ENCODE measurements at regions not wholly inside any gene's neighbourhood (a gene's known extent, or its start where the extent isn't known, plus 50 kb on each side); places are given as distances from the start of the nearest gene placed in this dataset.
"Not testable (repeated sequence)": the region's sequence is repeated elsewhere in the genome, so short reads cannot be mapped to it uniquely, and the experiment has no call there.

GRCh38 chr4:137950286-137950685 is 291.9 kb downstream of the SLC7A11 start:
- Mint-ChIP-seq H3K9me3 (ENCODE audit: low read depth) (peaks cover 26% of the 10 kb centered on the region), H3K27ac (ENCODE audit: unreplicated experiment) (no peak overlapping the region), H3K4me1 (ENCODE audit: low read depth) (no peaks in the 10 kb centered on the region), H3K27me3 (ENCODE audit: low read depth) (no peaks in the 10 kb centered on the region), H3K4me3 (ENCODE audit: unreplicated experiment) (no peak overlapping the region), H3K36me3 (ENCODE audit: low read depth) (peaks cover 3% of the 10 kb centered on the region)
- no peak for TF ChIP-seq CTCF (IDR thresholded peaks at IDR 0.05)
- DNase-seq (ENCODE audit: low spot score): no peak

- Mint-ChIP-seq H3K27me3 (ENCODE audit: low read depth) (no peaks in the 10 kb centered on the region), H3K9me3 (ENCODE audit: low read depth) (peaks cover 26% of the 10 kb centered on the region), H3K4me1 (ENCODE audit: low read depth) (no peaks in the 10 kb centered on the region), H3K27ac (ENCODE audit: unreplicated experiment) (no peak overlapping the region), H3K36me3 (ENCODE audit: low read depth) (peaks cover 3% of the 10 kb centered on the region), H3K4me3 (ENCODE audit: unreplicated experiment) (no peak overlapping the region)
- no peak for TF ChIP-seq CTCF (IDR thresholded peaks at IDR 0.05)
- DNase-seq (ENCODE audit: low spot score): no peak
These were observed 292.4 kb downstream of the SLC7A11 start for GRCh38 chr4:137949746-137950145.

- no peak overlapping the region for H3K4me3 Mint-ChIP-seq (ENCODE audit: unreplicated experiment)
- no peak for DNase-seq (ENCODE audit: low spot score)
- peaks cover 3% of the 10 kb centered on the region for H3K36me3 Mint-ChIP-seq (ENCODE audit: low read depth)
- TF ChIP-seq CTCF (IDR thresholded peaks at IDR 0.05): no peak
- no peaks in the 10 kb centered on the region for H3K4me1 Mint-ChIP-seq (ENCODE audit: low read depth)
- no peak overlapping the region for H3K27ac Mint-ChIP-seq (ENCODE audit: unreplicated experiment)
- peaks cover 29% of the 10 kb centered on the region for H3K9me3 Mint-ChIP-seq (ENCODE audit: low read depth)
- no peaks in the 10 kb centered on the region for H3K27me3 Mint-ChIP-seq (ENCODE audit: low read depth)
These were observed 295.5 kb downstream of the SLC7A11 start for GRCh38 chr4:137946453-137947174.

DNA sequence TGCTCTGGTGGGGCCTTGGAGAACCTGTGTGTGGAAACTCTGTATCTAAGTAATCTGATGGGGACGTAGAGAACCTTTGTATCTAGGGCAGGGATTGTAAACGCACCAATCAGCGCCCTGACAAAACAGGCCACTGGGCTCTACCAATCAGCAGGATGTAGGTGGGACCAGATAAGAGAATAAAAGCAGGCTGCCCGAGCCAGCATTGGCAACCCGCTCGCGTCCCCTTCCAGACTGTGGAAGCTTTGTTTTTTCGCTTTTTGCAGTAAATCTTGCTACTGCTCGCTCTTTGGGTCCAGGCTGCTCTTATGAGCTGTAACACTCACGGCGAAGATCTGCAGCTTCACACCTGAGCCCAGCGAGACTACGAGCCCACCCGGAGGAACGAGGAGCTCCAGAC is 299.3 kb downstream of the SLC7A11 start:
- H3K27me3 Mint-ChIP-seq (ENCODE audit: low read depth); H3K4me3 Mint-ChIP-seq (ENCODE audit: unreplicated experiment); H3K4me1 Mint-ChIP-seq (ENCODE audit: low read depth); DNase-seq (ENCODE audit: low spot score); H3K36me3 Mint-ChIP-seq (ENCODE audit: low read depth); H3K27ac Mint-ChIP-seq (ENCODE audit: unreplicated experiment): not testable (repeated sequence)
- peaks cover 21% of the 10 kb centered on the region for H3K9me3 Mint-ChIP-seq (ENCODE audit: low read depth)

DNA sequence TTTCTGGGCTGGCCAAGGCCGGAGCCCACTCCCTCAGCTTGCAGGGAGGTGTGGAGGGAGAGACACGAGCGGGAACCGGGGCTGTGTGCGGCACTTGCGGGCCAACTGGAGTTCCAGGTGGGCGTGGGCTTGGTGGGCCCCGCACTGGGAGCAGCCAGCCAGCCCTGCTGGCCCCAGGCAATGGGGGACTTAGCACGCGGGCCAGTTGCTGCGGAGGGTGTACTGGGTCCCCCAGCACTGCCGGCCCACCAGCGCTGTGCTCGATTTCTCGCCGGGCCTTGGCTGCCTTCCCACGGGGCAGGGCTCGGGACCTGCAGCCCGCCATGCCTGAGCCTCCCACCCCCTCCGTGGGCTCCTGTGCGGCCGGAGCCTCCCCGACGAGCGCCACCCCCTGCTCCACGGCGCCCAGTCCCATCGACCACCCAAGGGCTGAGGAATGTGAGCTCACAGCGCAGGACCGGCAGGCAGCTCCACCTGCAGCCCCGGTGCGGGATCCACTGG is 300.1 kb downstream of the SLC7A11 start:
- H3K36me3 Mint-ChIP-seq (ENCODE audit: low read depth); H3K4me1 Mint-ChIP-seq (ENCODE audit: low read depth); H3K27ac Mint-ChIP-seq (ENCODE audit: unreplicated experiment); H3K4me3 Mint-ChIP-seq (ENCODE audit: unreplicated experiment); H3K27me3 Mint-ChIP-seq (ENCODE audit: low read depth); DNase-seq (ENCODE audit: low spot score): not testable (repeated sequence)
- H3K9me3 Mint-ChIP-seq (ENCODE audit: low read depth): peaks cover 21% of the 10 kb centered on the region

DNA sequence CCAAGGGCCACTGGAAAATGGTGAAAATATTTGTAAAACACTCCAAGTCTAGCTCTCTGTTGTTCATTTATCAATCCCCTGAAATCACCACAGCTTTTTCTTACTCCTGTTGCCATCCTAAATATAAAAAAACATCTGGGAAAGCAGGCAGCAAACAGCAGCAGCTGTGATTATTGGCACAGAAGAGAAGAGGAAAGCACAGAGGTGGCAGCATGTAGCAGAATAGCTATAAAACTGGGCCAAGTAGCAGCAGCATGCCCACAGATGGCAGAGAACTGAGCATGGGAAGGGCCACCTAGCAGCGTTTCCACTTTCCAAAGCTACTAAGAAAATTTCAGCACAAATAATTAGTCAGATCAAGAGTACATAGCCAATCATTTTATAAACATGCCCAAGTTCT is 307.2 kb downstream of the SLC7A11 start:
- H3K4me1 Mint-ChIP-seq (ENCODE audit: low read depth): no peaks in the 10 kb centered on the region
- no peak overlapping the region for H3K4me3 Mint-ChIP-seq (ENCODE audit: unreplicated experiment)
- H3K36me3 Mint-ChIP-seq (ENCODE audit: low read depth): no peaks in the 10 kb centered on the region
- no peaks in the 10 kb centered on the region for H3K27me3 Mint-ChIP-seq (ENCODE audit: low read depth)
- no peak for TF ChIP-seq CTCF (IDR thresholded peaks at IDR 0.05)
- DNase-seq (ENCODE audit: low spot score): no peak
- H3K9me3 Mint-ChIP-seq (ENCODE audit: low read depth): peaks cover 9% of the 10 kb centered on the region
- H3K27ac Mint-ChIP-seq (ENCODE audit: unreplicated experiment): no peak overlapping the region

Data from chondrocyte (in vitro differentiated cells).